PC-3 (cell line): ENCODE measurements at regions not wholly inside any gene's neighbourhood (a gene's known extent, or its start where the extent isn't known, plus 50 kb on each side); places are given as distances from the start of the nearest gene placed in this dataset.

Source experiments
- ATAC-seq: fragments of 200-7000 bp; cut with Tn5 transposase; 2 replicates; pipeline ENCODE4 v1.9.1; 2020; ENCODE audit warnings: mild to moderate bottlenecking, moderate library complexity
- BruUV-seq: library from RNA; stranded (reverse); fragments of 400-500 nt; replicated peaks from 2 replicates; lab custom pipeline; 2021; lab: Mats Ljungman, UMichigan
- CTCF ChIA-PET: fragments of 300-600 bp; sonication (Branson Sonifier 250); formaldehyde crosslinking; loops from one replicate; lab custom pipeline; 2022; ENCODE audit warnings: antibody characterized with exemption; lab: Charles Lee
- POLR2A ChIA-PET: fragments of 300-600 bp; sonication (Branson Sonifier 250); formaldehyde crosslinking; loops from one replicate; lab custom pipeline; 2022; ENCODE audit warnings: antibody characterized with exemption; ENCODE audit not compliant: unreplicated experiment; lab: Charles Lee
- DNase-seq: peaks from one replicate; pipeline ENCODE4 v3.0.0-alpha.2; 2015
- H2AFZ ChIP-seq: fragments of 300-600 bp; sonication (generic); 2 replicates; pipeline ENCODE4 v1.6.0; 2016; ENCODE audit warnings: antibody characterized with exemption, low read length
- H3F3A ChIP-seq: fragments of 300-600 bp; sonication (generic); one replicate; pipeline ENCODE4 v1.6.0; 2017; ENCODE audit warnings: antibody characterized with exemption, low read length, control low read depth, mild to moderate bottlenecking; ENCODE audit not compliant: unreplicated experiment
- H3K27ac ChIP-seq: fragments of 300-600 bp; sonication (generic); 2 replicates; pipeline ENCODE4 v1.5.1; 2016; ENCODE audit warnings: mild to moderate bottlenecking, low read length
- H3K27me3 ChIP-seq: fragments of 300-600 bp; sonication (generic); 2 replicates; pipeline ENCODE4 v1.6.1; 2016; ENCODE audit warnings: low read length, mixed read lengths
- H3K36me3 ChIP-seq: fragments of 300-600 bp; sonication (generic); 2 replicates; pipeline ENCODE4 v1.6.1; 2016; ENCODE audit warnings: low read depth, mixed run types, low read length, mixed read lengths
- H3K4me1 ChIP-seq: fragments of 300-600 bp; sonication (generic); 2 replicates; pipeline ENCODE4 v1.5.1; 2016; ENCODE audit warnings: low read length; ENCODE audit not compliant: insufficient read depth
- H3K4me2 ChIP-seq: fragments of 300-600 bp; sonication (generic); 2 replicates; pipeline ENCODE4 v1.6.0; 2016; ENCODE audit warnings: low read length
- H3K4me3 ChIP-seq: fragments of 300-600 bp; sonication (generic); 2 replicates; pipeline ENCODE4 v1.5.1; 2016; ENCODE audit warnings: mild to moderate bottlenecking, low read length, mixed read lengths
- H3K79me2 ChIP-seq: fragments of 300-600 bp; sonication (generic); 2 replicates; pipeline ENCODE4 v1.6.1; 2017; ENCODE audit warnings: low read length, mixed read lengths
- H3K9ac ChIP-seq: fragments of 300-600 bp; sonication (generic); 2 replicates; pipeline ENCODE4 v1.6.0; 2016; ENCODE audit warnings: mild to moderate bottlenecking, low read length
- H3K9me2 ChIP-seq: fragments of 300-600 bp; sonication (generic); replicated peaks from 2 replicates; pipeline ENCODE4 v1.6.1; 2016; ENCODE audit warnings: mixed run types, low read length, mixed read lengths
- H3K9me3 ChIP-seq: fragments of 300-600 bp; sonication (generic); 2 replicates; pipeline ENCODE4 v1.6.1; 2016; ENCODE audit warnings: low read length, mixed read lengths
- H4K20me1 ChIP-seq: fragments of 300-600 bp; sonication (generic); 2 replicates; pipeline ENCODE4 v1.6.1; 2016; ENCODE audit warnings: low read length, mixed read lengths
- CTCF ChIP-seq: fragments of 300-600 bp; sonication (generic); conservative IDR thresholded peaks from 2 replicates; pipeline ENCODE4 v1.5.1; 2017; ENCODE audit warnings: antibody characterized with exemption, low read depth, mild to moderate bottlenecking, low read length
- EZH2 ChIP-seq: fragments of 300-600 bp; sonication (generic); IDR thresholded peaks from one replicate; pipeline ENCODE4 v1.6.1; 2017; ENCODE audit warnings: antibody characterized with exemption, mild to moderate bottlenecking, low read length; ENCODE audit not compliant: unreplicated experiment
- EZH2phosphoT487 ChIP-seq: fragments of 300-600 bp; sonication (generic); IDR thresholded peaks from 2 replicates; pipeline ENCODE4 v1.6.1; 2018; ENCODE audit warnings: mild to moderate bottlenecking, antibody characterized with exemption, low read length, borderline replicate concordance
- intact Hi-C: fragments of 100-400 bp; cut with micrococcal nuclease; formaldehyde crosslinking; loops from 2 replicates; pipeline ENCODE4 v1.9.0; 2023

GRCh38 chr13:30021611-30022010 lies 171.2 kb upstream of the UBL3 start:
- no peak overlapping the region for H3K9ac ChIP-seq
- ATAC-seq (no peak), DNase-seq (no peak)
- no peaks in the 10 kb centered on the region for H3K79me2 ChIP-seq
- H2AFZ ChIP-seq, result no peak overlapping the region
- intact Hi-C loops, result no loop called here
- H3K27me3 ChIP-seq, result no peaks in the 10 kb centered on the region
- H3K4me1 ChIP-seq, result peaks cover 24% of the 10 kb centered on the region
- ChIA-PET CTCF (no interaction called here), POLR2A (no interaction called here)
- H3K36me3 ChIP-seq, result no peaks in the 10 kb centered on the region
- no peaks in the 10 kb centered on the region for H3F3A ChIP-seq
- no peak for TF ChIP-seq EZH2
- TF ChIP-seq EZH2phosphoT487, result no peak
- no peak for TF ChIP-seq CTCF
- H3K4me3 ChIP-seq, result no peak overlapping the region
- H3K27ac ChIP-seq, result no peak overlapping the region
- no peaks in the 10 kb centered on the region for H4K20me1 ChIP-seq
- BruUV-seq, result no TSS peak
- no peaks in the 10 kb centered on the region for H3K9me2 ChIP-seq
- H3K4me2 ChIP-seq, result no peak overlapping the region
- no peaks in the 10 kb centered on the region for H3K9me3 ChIP-seq

- no peaks in the 10 kb centered on the region for H4K20me1 ChIP-seq
- BruUV-seq, result no TSS peak
- no peak overlapping the region for H3K27ac ChIP-seq
- intact Hi-C loops, result no loop called here
- H3K4me2 ChIP-seq, result peak overlapping the region; percentile 9; the same call in 1 of the 2 replicates
- ChIA-PET POLR2A (no interaction called here), CTCF (interaction anchor here (0.7 kb wide), 1 partner anchor 97 kb away, joined by 3 read pairs; no protein-coding TSS in a partner anchor)
- TF ChIP-seq EZH2phosphoT487 (no peak), EZH2 (no peak), CTCF (no peak)
- H3F3A ChIP-seq, result no peaks in the 10 kb centered on the region
- H3K9ac ChIP-seq, result no peak overlapping the region
- no peak overlapping the region; the same call in 1 of the 2 replicates for H2AFZ ChIP-seq
- H3K4me1 ChIP-seq, result peaks cover 16% of the 10 kb centered on the region
- no peak overlapping the region for H3K4me3 ChIP-seq
- DNase-seq (peak; percentile 58), ATAC-seq (peak; percentile 77)
- no peaks in the 10 kb centered on the region for H3K27me3 ChIP-seq
- H3K36me3 ChIP-seq, result no peaks in the 10 kb centered on the region
- H3K79me2 ChIP-seq, result no peaks in the 10 kb centered on the region
- H3K9me3 ChIP-seq, result no peaks in the 10 kb centered on the region
- H3K9me2 ChIP-seq, result no peaks in the 10 kb centered on the region
Observed at GRCh38 chr13:30020726-30021312, 170.4 kb upstream of the UBL3 start.
